Progenitor cell of endocrine pancreas (in vitro differentiated cells): ENCODE measurements at regions not wholly inside any gene's neighbourhood (a gene's known extent, or its start where the extent isn't known, plus 50 kb on each side); places are given as distances from the start of the nearest gene placed in this dataset.
A peak's percentile ranks its signal among the peaks of the same experiment; 100 is the strongest.

Source experiments
- DNase-seq: peaks from one replicate; pipeline ENCODE4 v3.0.0; 2021; ENCODE audit warnings: low spot score; ENCODE audit not compliant: unreplicated experiment
- H3K27ac Mint-ChIP-seq: 2 replicates; pipeline ENCODE4 v1.8.0; 2021; ENCODE audit warnings: mild to moderate bottlenecking, moderate library complexity, mixed read lengths
- H3K27me3 Mint-ChIP-seq: 2 replicates; pipeline ENCODE4 v1.8.0; 2021; ENCODE audit warnings: mixed read lengths
- H3K36me3 Mint-ChIP-seq: 2 replicates; pipeline ENCODE4 v1.8.0; 2022; ENCODE audit warnings: mixed read lengths; ENCODE audit not compliant: insufficient read depth
- H3K4me1 Mint-ChIP-seq: 2 replicates; pipeline ENCODE4 v1.8.0; 2021; ENCODE audit warnings: low read depth, mixed read lengths
- H3K4me3 Mint-ChIP-seq: 2 replicates; pipeline ENCODE4 v1.8.0; 2021; ENCODE audit warnings: low read depth, mild to moderate bottlenecking, moderate library complexity, mixed read lengths
- H3K9me3 Mint-ChIP-seq: 2 replicates; pipeline ENCODE4 v1.8.0; 2021; ENCODE audit warnings: low read depth, mixed read lengths
- TF ChIP-seq, protein P1 (sequence below): fragments of 200-600 bp; sonication (generic); IDR thresholded peaks from one replicate; pipeline ENCODE4 v1.5.0; 2021; ENCODE audit warnings: antibody characterized with exemption, mild to moderate bottlenecking; ENCODE audit not compliant: unreplicated experiment

DNA sequence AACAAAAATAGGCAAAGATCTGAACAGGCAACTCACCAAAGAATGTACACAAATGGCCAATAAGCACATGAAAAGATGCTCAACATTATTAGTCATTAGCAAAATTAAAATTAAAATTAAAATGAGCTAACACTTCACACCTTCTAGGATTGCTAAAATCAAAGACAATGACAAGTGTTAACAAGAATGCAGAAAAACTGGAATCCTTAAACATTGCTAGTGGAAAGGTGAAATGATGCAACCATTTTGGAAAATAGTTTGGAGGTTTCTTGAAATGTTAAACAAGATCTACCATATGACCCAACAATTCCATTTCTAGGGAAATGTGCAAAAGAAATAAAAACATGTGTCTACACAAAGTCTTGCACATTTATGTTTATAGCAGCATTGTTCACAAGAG lies 75.5 kb upstream of the DST start:
- DNase-seq = no peak
- no peak overlapping the region for H3K4me3 Mint-ChIP-seq
- no peaks in the 10 kb centered on the region for H3K27me3 Mint-ChIP-seq
- H3K9me3 Mint-ChIP-seq = peaks cover 16% of the 10 kb centered on the region
- H3K4me1 Mint-ChIP-seq = peaks cover 26% of the 10 kb centered on the region
- peaks cover 23% of the 10 kb centered on the region for H3K36me3 Mint-ChIP-seq
- H3K27ac Mint-ChIP-seq = peak overlapping the region; percentile 18
- TF ChIP-seq, protein P1, sequence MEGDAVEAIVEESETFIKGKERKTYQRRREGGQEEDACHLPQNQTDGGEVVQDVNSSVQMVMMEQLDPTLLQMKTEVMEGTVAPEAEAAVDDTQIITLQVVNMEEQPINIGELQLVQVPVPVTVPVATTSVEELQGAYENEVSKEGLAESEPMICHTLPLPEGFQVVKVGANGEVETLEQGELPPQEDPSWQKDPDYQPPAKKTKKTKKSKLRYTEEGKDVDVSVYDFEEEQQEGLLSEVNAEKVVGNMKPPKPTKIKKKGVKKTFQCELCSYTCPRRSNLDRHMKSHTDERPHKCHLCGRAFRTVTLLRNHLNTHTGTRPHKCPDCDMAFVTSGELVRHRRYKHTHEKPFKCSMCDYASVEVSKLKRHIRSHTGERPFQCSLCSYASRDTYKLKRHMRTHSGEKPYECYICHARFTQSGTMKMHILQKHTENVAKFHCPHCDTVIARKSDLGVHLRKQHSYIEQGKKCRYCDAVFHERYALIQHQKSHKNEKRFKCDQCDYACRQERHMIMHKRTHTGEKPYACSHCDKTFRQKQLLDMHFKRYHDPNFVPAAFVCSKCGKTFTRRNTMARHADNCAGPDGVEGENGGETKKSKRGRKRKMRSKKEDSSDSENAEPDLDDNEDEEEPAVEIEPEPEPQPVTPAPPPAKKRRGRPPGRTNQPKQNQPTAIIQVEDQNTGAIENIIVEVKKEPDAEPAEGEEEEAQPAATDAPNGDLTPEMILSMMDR = no peak

DNA sequence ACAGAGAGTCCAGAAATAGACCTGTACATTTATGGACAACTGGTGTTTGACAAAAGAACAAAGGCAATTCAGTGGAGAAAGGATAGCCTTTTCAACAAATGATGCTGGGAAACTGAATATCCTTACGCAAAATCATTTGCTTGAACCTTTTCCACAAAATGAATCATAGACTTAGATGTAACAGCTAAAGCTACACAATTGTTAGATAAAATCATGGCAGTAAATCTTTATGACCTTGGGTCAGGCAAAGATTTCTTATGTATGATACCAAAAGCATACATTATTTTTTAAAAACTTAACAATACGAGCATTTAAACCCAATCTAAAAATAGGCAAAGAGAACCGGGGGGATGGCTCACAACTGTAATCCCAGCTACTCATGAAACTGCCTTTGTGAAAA lies 73.5 kb upstream of the DST start:
- Mint-ChIP-seq H3K27me3 (no peaks in the 10 kb centered on the region), H3K4me1 (peaks cover 32% of the 10 kb centered on the region), H3K4me3 (no peak overlapping the region), H3K36me3 (peaks cover 20% of the 10 kb centered on the region), H3K27ac (peak overlapping the region; percentile 93), H3K9me3 (peaks cover 12% of the 10 kb centered on the region)
- no peak for DNase-seq
- TF ChIP-seq, protein P1 = no peak

DNA sequence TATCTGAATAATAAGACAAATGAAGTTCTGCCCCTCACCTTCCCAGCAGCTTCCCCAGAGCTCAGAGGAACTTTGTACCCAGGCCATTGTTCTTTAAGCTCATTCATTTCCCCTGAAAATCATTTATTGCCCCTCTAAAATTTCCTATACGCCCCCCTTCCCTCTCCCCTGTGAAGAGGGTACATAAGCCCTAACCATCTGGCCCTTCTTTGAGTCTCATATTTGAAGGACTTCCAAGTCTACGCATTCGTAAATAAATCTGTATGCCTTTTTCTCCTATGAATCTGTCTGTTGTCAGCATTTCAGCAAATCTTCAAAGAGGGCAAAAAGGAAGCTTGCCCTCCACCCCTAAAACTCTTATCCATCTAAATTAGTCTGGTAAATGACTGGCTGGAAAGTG lies 73.1 kb upstream of the DST start:
- Mint-ChIP-seq H3K27ac (peak overlapping the region; percentile 93), H3K36me3 (peaks cover 18% of the 10 kb centered on the region)

DNA sequence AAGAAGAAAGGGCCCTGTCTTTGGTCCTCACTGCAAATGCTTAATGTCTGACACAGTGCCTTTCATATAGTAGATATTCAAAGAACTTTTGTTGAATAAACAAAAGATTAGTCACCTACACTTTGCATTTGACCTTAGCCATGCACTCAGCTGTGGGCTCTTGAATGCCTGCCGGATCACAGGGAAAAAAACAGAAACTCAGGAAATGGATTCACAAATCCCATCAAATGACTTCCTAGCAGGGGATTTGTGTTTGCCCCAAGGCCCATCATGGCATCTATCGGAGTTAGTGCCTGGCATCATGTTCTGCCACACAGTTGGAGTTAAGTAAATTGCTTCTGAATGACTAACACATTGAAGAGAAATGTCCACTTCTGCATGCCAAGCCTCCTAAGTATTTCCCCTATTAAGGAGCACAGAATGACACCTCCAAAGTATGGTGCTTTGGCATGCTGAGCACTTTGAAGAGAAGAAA lies 72.3 kb upstream of the DST start:
- Mint-ChIP-seq H3K4me1 (peaks cover 34% of the 10 kb centered on the region), H3K36me3 (peaks cover 15% of the 10 kb centered on the region), H3K27ac (peak overlapping the region; percentile 93), H3K9me3 (peaks cover 10% of the 10 kb centered on the region), H3K27me3 (no peaks in the 10 kb centered on the region), H3K4me3 (peak overlapping the region; percentile 2)
- no peak for DNase-seq
- TF ChIP-seq, protein P1 = no peak

More for the DNA sequence above, 73.1 kb upstream of the DST start:
- H3K4me1 Mint-ChIP-seq = peaks cover 32% of the 10 kb centered on the region
- H3K4me3 Mint-ChIP-seq = no peak overlapping the region
- DNase-seq = no peak
- peaks cover 10% of the 10 kb centered on the region for H3K9me3 Mint-ChIP-seq
- no peaks in the 10 kb centered on the region for H3K27me3 Mint-ChIP-seq
- TF ChIP-seq, protein P1 = no peak

DNA sequence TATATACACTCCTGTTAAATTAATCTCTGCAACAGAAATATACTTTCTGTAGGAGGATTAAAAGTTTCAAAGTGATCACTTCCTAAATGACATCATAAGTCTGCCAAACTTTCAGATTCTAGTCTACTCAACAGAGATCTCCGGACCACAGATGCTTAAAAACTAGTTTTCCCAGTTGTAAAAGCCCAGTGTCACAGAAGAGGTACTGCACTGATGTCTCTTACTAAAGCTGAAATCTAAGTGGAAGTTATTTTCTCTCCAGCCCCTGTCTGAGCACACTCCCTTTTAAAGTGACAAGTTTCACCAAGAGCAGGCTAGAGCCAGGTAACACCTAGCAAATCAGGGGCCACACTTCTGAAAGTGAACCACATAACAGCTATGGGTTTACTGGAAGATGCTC lies 71.6 kb upstream of the DST start:
- Mint-ChIP-seq H3K4me1 (peaks cover 39% of the 10 kb centered on the region), H3K27me3 (no peaks in the 10 kb centered on the region), H3K36me3 (peaks cover 10% of the 10 kb centered on the region), H3K27ac (peak overlapping the region; percentile 30), H3K4me3 (no peak overlapping the region), H3K9me3 (peaks cover 7% of the 10 kb centered on the region)
- TF ChIP-seq, protein P1 = peak; percentile 9
- DNase-seq = no peak
